H1 (cell line): ENCODE measurements at regions not wholly inside any gene's neighbourhood (a gene's known extent, or its start where the extent isn't known, plus 50 kb on each side); places are given as distances from the start of the nearest gene placed in this dataset.

ENCODE experiments used
- CTCF ChIA-PET: fragments of 300-600 bp; sonication (Branson Sonifier 250); formaldehyde crosslinking; loops from one replicate; lab custom pipeline; 2021; ENCODE audit not compliant: partially characterized antibody; lab: Charles Lee
- POLR2A ChIA-PET: fragments of 300-600 bp; sonication (Branson Sonifier 250); formaldehyde crosslinking; loops from one replicate; lab custom pipeline; 2021; ENCODE audit warnings: inconsistent platforms; ENCODE audit not compliant: partially characterized antibody; lab: Charles Lee
- DNase-seq, 2 experiments: peaks; one replicate each; pipeline versions ENCODE4 v3.0.0 to v3.0.0-alpha.2; 2010 to 2022; ENCODE audit warnings: low spot score in 2 of 2, low read depth in 1 of 2, mixed read lengths in 1 of 2
- FAIRE-seq: peaks from 2 replicates; lab custom pipeline; 2011; peaks lifted over from hg19 to GRCh38; lab: Jason Lieb, UNC
- H2AFZ ChIP-seq: 2 replicates; pipeline ENCODE4 v1.8.1; 2012; ENCODE audit warnings: low read length, inconsistent platforms
- H2AK5ac ChIP-seq: 2 replicates; pipeline ENCODE4 v1.6.1; 2013; ENCODE audit warnings: low read depth, low read length
- H2BK120ac ChIP-seq: replicated peaks from 2 replicates; pipeline ENCODE3; 2013; ENCODE audit warnings: low read depth, low read length, inconsistent platforms
- H2BK12ac ChIP-seq: 2 replicates; pipeline ENCODE4 v1.6.1; 2013; ENCODE audit warnings: low read depth, low read length
- H2BK15ac ChIP-seq: 2 replicates; pipeline ENCODE4 v1.6.1; 2013; ENCODE audit warnings: low read length
- H2BK20ac ChIP-seq: 2 replicates; pipeline ENCODE4 v1.6.1; 2013; ENCODE audit warnings: low read length
- H2BK5ac ChIP-seq: 2 replicates; pipeline ENCODE4 v1.6.1; 2013; ENCODE audit warnings: low read depth, low read length
- H3K14ac ChIP-seq: 2 replicates; pipeline ENCODE4 v1.6.1; 2013; ENCODE audit warnings: inconsistent platforms; ENCODE audit not compliant: insufficient read length
- H3K18ac ChIP-seq: 2 replicates; pipeline ENCODE4 v1.6.1; 2013; ENCODE audit warnings: low read length; ENCODE audit errors: extremely low read depth
- H3K23ac ChIP-seq: 2 replicates; pipeline ENCODE4 v1.6.1; 2013; ENCODE audit warnings: inconsistent platforms; ENCODE audit not compliant: insufficient read length
- H3K23me2 ChIP-seq: 2 replicates; pipeline ENCODE4 v1.6.1; 2013; ENCODE audit warnings: low read depth, low read length
- H3K27ac ChIP-seq: 2 replicates; pipeline ENCODE4 v1.6.1; 2011; ENCODE audit warnings: low read depth, low read length, inconsistent platforms
- H3K27me3 ChIP-seq, 4 experiments: replicated peaks in 1 of 4; 1 replicate in 1 of 4; 2 replicates in 3 of 4; pipeline versions ENCODE4 v1.6.1 to v1.8.1; 2011 to 2013; ENCODE audit warnings: low read length in 3 of 4, mild to moderate bottlenecking in 3 of 4, inconsistent platforms in 2 of 4, mixed read lengths in 2 of 4, moderate library complexity in 1 of 4; ENCODE audit not compliant: control insufficient read depth in 3 of 4, insufficient read depth in 3 of 4; ENCODE audit errors: extremely low read depth in 1 of 4
- H3K36me3 ChIP-seq, 4 experiments: 2 replicates each; pipeline versions ENCODE4 v1.6.1 to v1.8.1; 2011 to 2013; ENCODE audit warnings: mild to moderate bottlenecking in 4 of 4, low read length in 3 of 4, moderate library complexity in 2 of 4, control low read depth in 1 of 4, inconsistent platforms in 1 of 4; ENCODE audit not compliant: insufficient read depth in 4 of 4, control insufficient read depth in 2 of 4
- H3K4ac ChIP-seq: replicated peaks from 2 replicates; pipeline ENCODE3; 2013; ENCODE audit warnings: low read length, low read depth, mixed read lengths, inconsistent platforms; ENCODE audit not compliant: insufficient read length
- H3K4me1 ChIP-seq, 4 experiments: replicated peaks in 1 of 4; 1 replicate in 1 of 4; 2 replicates in 3 of 4; pipeline versions ENCODE4 v1.6.1 to v1.8.1; 2011 to 2013; ENCODE audit warnings: low read length in 3 of 4, inconsistent platforms in 2 of 4, mixed read lengths in 1 of 4; ENCODE audit not compliant: insufficient read depth in 4 of 4, control insufficient read depth in 3 of 4
- H3K4me2 ChIP-seq, 2 experiments: 2 replicates each; pipeline versions ENCODE4 v1.6.1 to v1.8.1; 2011 to 2013; ENCODE audit warnings: low read depth in 2 of 2, low read length in 2 of 2, control low read depth in 1 of 2, inconsistent platforms in 1 of 2, mild to moderate bottlenecking in 1 of 2; ENCODE audit not compliant: insufficient read depth in 1 of 2
- H3K4me3 ChIP-seq, 4 experiments: fragments of 200-600, 300-600 bp in 1 of 4; sonication (generic), shearing (Covaris generic), sonication (Bioruptor Twin) in 1 of 4; 2 replicates each; pipeline versions ENCODE4 v1.5.1 to v1.8.1; 2011 to 2016; ENCODE audit warnings: low read length in 4 of 4, low read depth in 3 of 4, control low read depth in 2 of 4, inconsistent platforms in 2 of 4, mild to moderate bottlenecking in 2 of 4, mixed read lengths in 1 of 4, moderate library complexity in 1 of 4; ENCODE audit not compliant: insufficient read depth in 2 of 4; ENCODE audit errors: extremely low read depth in 1 of 4
- H3K56ac ChIP-seq: replicated peaks from 2 replicates; pipeline ENCODE3; 2013; ENCODE audit warnings: low read depth, mild to moderate bottlenecking, mixed read lengths, low read length, inconsistent platforms; ENCODE audit not compliant: insufficient read length
- H3K79me1 ChIP-seq: 2 replicates; pipeline ENCODE4 v1.6.1; 2013; ENCODE audit warnings: low read depth, low read length, control low read depth
- H3K79me2 ChIP-seq, 2 experiments: 2 replicates each; pipeline versions ENCODE4 v1.6.1 to v1.8.1; 2012 to 2013; ENCODE audit warnings: low read length in 2 of 2, mild to moderate bottlenecking in 2 of 2, inconsistent platforms in 1 of 2; ENCODE audit not compliant: insufficient read depth in 2 of 2, control insufficient read depth in 1 of 2
- H3K9ac ChIP-seq, 4 experiments: replicated peaks in 1 of 4; 1 replicate in 1 of 4; 2 replicates in 3 of 4; pipeline versions ENCODE4 v1.6.1 to v1.8.1; 2011 to 2013; ENCODE audit warnings: low read depth in 3 of 4, low read length in 3 of 4, control low read depth in 2 of 4, mild to moderate bottlenecking in 2 of 4, moderate library complexity in 2 of 4, inconsistent platforms in 1 of 4; ENCODE audit errors: extremely low read depth in 1 of 4
- H3K9me3 ChIP-seq, 2 experiments: 2 replicates each; pipeline versions ENCODE4 v1.6.1 to v1.8.1; 2012 to 2013; ENCODE audit warnings: mild to moderate bottlenecking in 2 of 2, moderate library complexity in 2 of 2, control low read depth in 1 of 2, inconsistent platforms in 1 of 2, low read depth in 1 of 2, low read length in 1 of 2, mixed read lengths in 1 of 2; ENCODE audit not compliant: insufficient read depth in 2 of 2
- H4K20me1 ChIP-seq, 2 experiments: replicated peaks in 1 of 2; 2 replicates each; pipeline versions ENCODE3 to v1.8.1; 2011 to 2013; ENCODE audit warnings: inconsistent platforms in 2 of 2, low read length in 2 of 2, mild to moderate bottlenecking in 1 of 2; ENCODE audit not compliant: insufficient read depth in 2 of 2, control insufficient read depth in 1 of 2
- H4K5ac ChIP-seq: 2 replicates; pipeline ENCODE4 v1.6.1; 2013; ENCODE audit warnings: low read length, low read depth, mixed read lengths, inconsistent platforms; ENCODE audit not compliant: insufficient read length
- H4K8ac ChIP-seq: 2 replicates; pipeline ENCODE4 v1.8.0; 2013; ENCODE audit warnings: mild to moderate bottlenecking, moderate library complexity, low read length, inconsistent platforms; ENCODE audit not compliant: insufficient read depth; ENCODE audit errors: extremely low read depth
- H4K91ac ChIP-seq: replicated peaks from 2 replicates; pipeline ENCODE3; 2013; ENCODE audit warnings: low read length, mixed read lengths, inconsistent platforms; ENCODE audit not compliant: insufficient read length
- CBX5 ChIP-seq: fragments of 300-800, 300-1000 bp; sonication (generic); IDR thresholded peaks from 2 replicates; pipeline ENCODE4 v1.7.1; 2016; ENCODE audit warnings: antibody characterized with exemption, low read length, low read depth
- CHD1 ChIP-seq: IDR thresholded peaks from 2 replicates; pipeline ENCODE4 v1.6.1; 2012; ENCODE audit warnings: low read depth, low read length, improper control_type of control experiment
- GABPA ChIP-seq: IDR thresholded peaks from 2 replicates; pipeline ENCODE4 v1.6.1; 2011; ENCODE audit warnings: mild to moderate bottlenecking, low read length, moderate library complexity, borderline replicate concordance; ENCODE audit not compliant: insufficient read depth
- JUND ChIP-seq: IDR thresholded peaks from 2 replicates; pipeline ENCODE4 v1.6.1; 2011; ENCODE audit warnings: mild to moderate bottlenecking, improper control_type of control experiment, low read length
- PHF8 ChIP-seq: fragments of 200-600 bp; sonication (generic); conservative IDR thresholded peaks from 2 replicates; pipeline ENCODE4 v1.7.1; 2012; ENCODE audit warnings: low read depth, mild to moderate bottlenecking, inconsistent platforms, low read length, moderate library complexity
- POLR2AphosphoS5 ChIP-seq: IDR thresholded peaks from 2 replicates; pipeline ENCODE4 v1.6.1; 2011; ENCODE audit warnings: low read depth, low read length
- RAD21 ChIP-seq, 2 experiments: IDR thresholded peaks in 1 of 2; conservative IDR thresholded peaks in 1 of 2; 2 replicates each; pipeline ENCODE4 v1.6.1; 2011; ENCODE audit warnings: low read depth in 2 of 2, low read length in 2 of 2, improper control_type of control experiment in 1 of 2, inconsistent platforms in 1 of 2, mild to moderate bottlenecking in 1 of 2, moderate library complexity in 1 of 2
- SAP30 ChIP-seq: fragments of 300-600 bp; sonication (generic); IDR thresholded peaks from 2 replicates; pipeline ENCODE4 v1.7.1; 2012; ENCODE audit warnings: low read length, moderate library complexity, mild to moderate bottlenecking, inconsistent platforms; ENCODE audit not compliant: insufficient read depth, insufficient replicate concordance
- SUZ12 ChIP-seq: fragments of 200-600 bp; sonication (generic); IDR thresholded peaks from 2 replicates; pipeline ENCODE4 v1.6.1; 2012; ENCODE audit warnings: mild to moderate bottlenecking, inconsistent platforms, low read length, moderate library complexity, mixed read lengths
- TAF7 ChIP-seq: optimal IDR thresholded peaks from 2 replicates; pipeline ENCODE3; 2011; ENCODE audit warnings: low read depth, mild to moderate bottlenecking, inconsistent platforms, low read length, moderate library complexity, borderline replicate concordance
- WGBS, 2 experiments: shearing (Covaris generic) in 1 of 2; methylation state at CpG; one replicate each; pipeline versions ENCODE4 v1.1.6 to v1.1.7; 2013 to 2015; ENCODE audit warnings: low lambda C conversion rate in 2 of 2, mixed read lengths in 2 of 2, inconsistent platforms in 1 of 2, low coverage in 1 of 2, missing lambda C conversion rate in 1 of 2; ENCODE audit not compliant: insufficient replicate concordance in 2 of 2, insufficient coverage in 1 of 2, insufficient read length in 1 of 2; ENCODE audit errors: extremely low coverage in 1 of 2, missing lambda C conversion rate in 1 of 2; 5-methylcytosine and 5-hydroxymethylcytosine counted together

DNA sequence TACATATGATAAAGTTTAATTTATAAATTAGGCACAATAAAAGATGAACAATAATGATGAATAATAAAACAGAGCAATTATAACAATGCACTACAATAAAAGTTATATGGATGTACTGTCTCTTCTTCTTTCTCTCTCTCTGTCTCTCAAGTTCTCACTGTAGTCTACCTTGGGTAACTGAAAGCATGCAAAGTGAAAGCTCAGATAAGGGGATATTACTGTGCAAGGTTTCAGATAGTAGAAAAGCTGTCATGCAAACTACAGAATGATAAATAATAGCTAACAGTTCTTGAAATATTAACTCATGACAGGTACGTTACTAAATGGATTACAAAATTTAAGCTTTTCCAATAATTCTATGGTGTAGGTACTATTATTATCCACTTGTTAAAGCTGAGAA lies 311.9 kb upstream of the PRDM1 start:
- no peak overlapping the region for H4K5ac ChIP-seq
- no peak overlapping the region for H3K27ac ChIP-seq
- H2AK5ac ChIP-seq, result no peak overlapping the region
- no peak overlapping the region for H2BK15ac ChIP-seq
- H2BK20ac ChIP-seq, result no peak overlapping the region
- H3K14ac ChIP-seq, result no peak overlapping the region
- H3K4me1 ChIP-seq, result no peaks in the 10 kb centered on the region
- H2BK12ac ChIP-seq, result no peak overlapping the region
- no peak overlapping the region for H3K4me2 ChIP-seq
- H3K23ac ChIP-seq, result no peak overlapping the region
- H3K4me3 ChIP-seq, result no peak overlapping the region
- no peaks in the 10 kb centered on the region for H3K27me3 ChIP-seq
- no peak overlapping the region for H3K56ac ChIP-seq
- DNase-seq (no peak), FAIRE-seq (no peak)
- CTCF ChIA-PET, result interaction anchor here (0.5 to 1.2 kb wide), 3 partner anchors 15 to 344 kb away, joined by 3 to 5 read pairs (median 3); no protein-coding TSS in a partner anchor
- whole genome bisulfite sequencing, 2 experiments, result 84% methylated on average over 1 of the region's 1 CpG; no CpG with 5 or more reads in 1 of the 2 experiments
- no peak for TF ChIP-seq GABPA
- no peak for TF ChIP-seq RAD21 (IDR thresholded peaks at IDR 0.05 in 1 of 2, conservative IDR thresholded peaks at IDR 0.05 in 1 of 2; ENCODE audit: low read depth in 2 of 2, low read length in 2 of 2)
- no peak for TF ChIP-seq POLR2AphosphoS5
- TF ChIP-seq SAP30, result no peak
- no peak for TF ChIP-seq CBX5
- no peak for TF ChIP-seq PHF8
- no peak for TF ChIP-seq TAF7
- TF ChIP-seq SUZ12, result no peak
- TF ChIP-seq JUND, result no peak
- no peak for TF ChIP-seq CHD1
- no peaks in the 10 kb centered on the region for H4K20me1 ChIP-seq
- no peak overlapping the region for H2AFZ ChIP-seq
- H4K91ac ChIP-seq, result no peak overlapping the region
- H3K18ac ChIP-seq, result no peak overlapping the region
- no peaks in the 10 kb centered on the region for H3K79me2 ChIP-seq
- H3K36me3 ChIP-seq, result no peaks in the 10 kb centered on the region
- H3K23me2 ChIP-seq, result no peaks in the 10 kb centered on the region
- H3K79me1 ChIP-seq, result no peaks in the 10 kb centered on the region
- no peak overlapping the region for H3K4ac ChIP-seq
- peaks cover 0 to 13% of the 10 kb centered on the region in 2 experiments; a peak in 3 of 4 replicates for H3K9me3 ChIP-seq
- no peak overlapping the region for H3K9ac ChIP-seq
- H2BK120ac ChIP-seq, result no peak overlapping the region
- POLR2A ChIA-PET, result no interaction called here
- no peak overlapping the region for H4K8ac ChIP-seq
- no peak overlapping the region for H2BK5ac ChIP-seq
